ENCODE measurements at regions not wholly inside any gene's neighbourhood (a gene's known extent, or its start where the extent isn't known, plus 50 kb on each side); places are given as distances from the start of the nearest gene placed in this dataset.

DNA sequence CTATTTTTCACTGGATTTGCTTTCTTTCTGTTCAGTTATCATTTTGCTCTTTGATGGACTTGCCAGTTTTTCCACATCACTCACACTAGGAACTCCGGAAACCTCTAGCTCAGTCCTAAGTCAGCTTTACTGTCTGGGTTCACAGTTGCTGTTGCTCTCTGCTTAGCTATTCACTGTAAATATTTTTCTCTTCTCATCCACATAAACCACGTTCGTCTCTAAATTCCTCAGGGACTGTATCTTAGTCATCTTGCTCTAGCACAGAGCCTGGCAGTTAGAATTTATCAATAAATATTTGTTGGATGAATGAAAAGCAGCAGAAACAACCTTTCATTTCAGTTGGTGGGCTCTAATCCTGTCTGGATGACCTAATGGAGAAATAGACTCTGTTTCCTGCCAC, 119.4 kb upstream of the DMD start:
- 53 to 73% (median 63%) methylated on average over 3 of the region's 3 CpGs for WGBS, 5 donors
- Histone ChIP-seq H3K27ac (no peak overlapping the region), H3K4me3 (no peak overlapping the region), H3K9me3 (no peaks in the 10 kb centered on the region), H3K4me1 (no peaks in the 10 kb centered on the region), H3K27me3 (no peaks in the 10 kb centered on the region), H3K36me3 (no peaks in the 10 kb centered on the region)
- TF ChIP-seq EP300 (IDR thresholded peaks at IDR 0.05) (no peak), POLR2A (IDR thresholded peaks at IDR 0.05) (no peak), POLR2AphosphoS5 (IDR thresholded peaks at IDR 0.05) (no peak)
- TF ChIP-seq, protein P1, sequence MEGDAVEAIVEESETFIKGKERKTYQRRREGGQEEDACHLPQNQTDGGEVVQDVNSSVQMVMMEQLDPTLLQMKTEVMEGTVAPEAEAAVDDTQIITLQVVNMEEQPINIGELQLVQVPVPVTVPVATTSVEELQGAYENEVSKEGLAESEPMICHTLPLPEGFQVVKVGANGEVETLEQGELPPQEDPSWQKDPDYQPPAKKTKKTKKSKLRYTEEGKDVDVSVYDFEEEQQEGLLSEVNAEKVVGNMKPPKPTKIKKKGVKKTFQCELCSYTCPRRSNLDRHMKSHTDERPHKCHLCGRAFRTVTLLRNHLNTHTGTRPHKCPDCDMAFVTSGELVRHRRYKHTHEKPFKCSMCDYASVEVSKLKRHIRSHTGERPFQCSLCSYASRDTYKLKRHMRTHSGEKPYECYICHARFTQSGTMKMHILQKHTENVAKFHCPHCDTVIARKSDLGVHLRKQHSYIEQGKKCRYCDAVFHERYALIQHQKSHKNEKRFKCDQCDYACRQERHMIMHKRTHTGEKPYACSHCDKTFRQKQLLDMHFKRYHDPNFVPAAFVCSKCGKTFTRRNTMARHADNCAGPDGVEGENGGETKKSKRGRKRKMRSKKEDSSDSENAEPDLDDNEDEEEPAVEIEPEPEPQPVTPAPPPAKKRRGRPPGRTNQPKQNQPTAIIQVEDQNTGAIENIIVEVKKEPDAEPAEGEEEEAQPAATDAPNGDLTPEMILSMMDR (IDR thresholded peaks at IDR 0.05): no peak
- no peak for DNase-seq
- intact Hi-C loops (cut with DNase I; ENCODE audit: low total_unique reads): no loop called here

DNA sequence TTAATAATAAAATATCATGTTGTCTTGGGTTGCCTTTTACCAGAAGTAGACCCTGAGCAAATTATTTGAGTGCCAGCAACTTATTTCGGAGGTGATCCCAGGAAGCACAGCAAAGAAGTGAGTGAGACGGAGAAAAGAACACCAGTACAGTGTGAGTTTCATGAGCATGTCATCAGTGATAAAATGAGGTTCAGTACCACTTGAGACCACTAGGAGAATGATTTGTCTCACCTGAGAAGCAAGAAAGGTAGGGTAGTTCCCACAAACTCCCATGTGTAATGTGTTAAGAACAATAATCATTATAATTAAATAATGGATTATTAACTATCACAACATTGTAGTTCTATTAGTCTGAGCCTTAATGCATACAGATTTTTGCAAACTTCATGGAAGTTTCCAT, 112.8 kb upstream of the DMD start:
- DNase-seq: no peak
- WGBS, 5 donors: 54 to 99% (median 86%) methylated on average over 2 of the region's 2 CpGs

DNA sequence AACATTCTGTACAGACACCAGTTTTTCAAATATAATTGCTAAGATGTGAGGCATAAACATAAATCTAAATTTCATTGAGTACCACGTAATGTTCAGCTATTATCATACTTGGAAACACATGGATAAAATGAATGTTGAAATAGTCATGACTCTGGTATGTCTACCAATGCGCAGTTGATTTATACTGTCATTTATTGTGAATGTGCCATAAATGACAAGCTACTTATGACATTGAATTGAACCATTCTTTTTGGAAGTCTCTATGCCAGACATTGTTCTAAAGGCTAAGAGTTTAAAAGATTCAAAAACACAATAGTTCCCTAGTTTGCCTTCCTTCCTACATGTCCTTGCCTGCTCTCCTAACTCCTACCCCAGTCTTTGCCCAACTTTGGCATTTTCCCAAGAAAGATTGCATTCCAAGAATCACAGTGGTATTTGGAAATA, 96.6 kb upstream of the DMD start:
- intact Hi-C loops (cut with DNase I; ENCODE audit: low total_unique reads): no loop called here
- no peaks in the 10 kb centered on the region for H3K36me3 ChIP-seq
- no peaks in the 10 kb centered on the region for H3K4me1 ChIP-seq
- no peaks in the 10 kb centered on the region for H3K27me3 ChIP-seq
- DNase-seq: no peak
- no peaks in the 10 kb centered on the region for H3K9me3 ChIP-seq
- H3K27ac ChIP-seq: no peak overlapping the region
- TF ChIP-seq POLR2A (IDR thresholded peaks at IDR 0.05) (no peak), POLR2AphosphoS5 (IDR thresholded peaks at IDR 0.05) (no peak), EP300 (IDR thresholded peaks at IDR 0.05) (no peak)
- TF ChIP-seq, protein P1 (IDR thresholded peaks at IDR 0.05): no peak
- no peak overlapping the region for H3K4me3 ChIP-seq
- 73 to 84% (median 79%) methylated on average over 2 of the region's 2 CpGs for WGBS, 5 donors

More for the DNA sequence above, 112.8 kb upstream of the DMD start:
- Histone ChIP-seq H3K27ac (no peak overlapping the region), H3K4me1 (no peaks in the 10 kb centered on the region), H3K4me3 (no peak overlapping the region), H3K9me3 (no peaks in the 10 kb centered on the region), H3K36me3 (no peaks in the 10 kb centered on the region), H3K27me3 (no peaks in the 10 kb centered on the region)
- no peak for TF ChIP-seq POLR2AphosphoS5 (IDR thresholded peaks at IDR 0.05)
- TF ChIP-seq, protein P1 (IDR thresholded peaks at IDR 0.05): peak in 1 of 7 experiments; percentile 9
- intact Hi-C loops (cut with DNase I; ENCODE audit: low total_unique reads): no loop called here

DNA sequence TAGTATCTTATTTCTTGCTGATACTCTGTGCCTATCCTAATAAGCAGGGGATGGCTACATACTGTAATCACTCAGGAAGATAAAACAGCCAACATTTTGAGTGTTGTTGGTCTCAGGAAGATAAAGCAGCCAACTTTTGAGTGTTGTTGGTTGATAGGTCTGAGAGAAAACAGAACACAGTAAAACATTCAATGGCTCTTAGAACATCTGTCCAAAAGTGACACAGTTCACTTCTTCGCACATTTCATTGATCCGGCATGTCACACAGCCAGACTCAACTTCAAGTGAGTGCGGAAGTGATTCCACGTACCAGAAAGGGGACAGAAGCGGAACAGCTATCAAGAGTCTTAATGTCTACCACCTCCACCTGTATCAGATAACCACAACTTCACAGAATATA, 87.3 kb upstream of the DMD start:
- Histone ChIP-seq H3K36me3 (no peaks in the 10 kb centered on the region), H3K27me3 (no peaks in the 10 kb centered on the region), H3K9me3 (no peaks in the 10 kb centered on the region), H3K27ac (no peak overlapping the region), H3K4me1 (no peaks in the 10 kb centered on the region), H3K4me3 (no peak overlapping the region)
- WGBS, 5 donors: 89 to 96% (median 93%) methylated on average over 5 of the region's 5 CpGs
- intact Hi-C loops (cut with DNase I; ENCODE audit: low total_unique reads): no loop called here
- TF ChIP-seq, protein P1 (IDR thresholded peaks at IDR 0.05): no peak
- TF ChIP-seq POLR2AphosphoS5 (IDR thresholded peaks at IDR 0.05): no peak
- no peak for TF ChIP-seq EP300 (IDR thresholded peaks at IDR 0.05)
- TF ChIP-seq POLR2A (IDR thresholded peaks at IDR 0.05): no peak
- no peak for DNase-seq

Measured in stomach (tissue), 8 donors.